HUES48 (cell line): ENCODE measurements at regions not wholly inside any gene's neighbourhood (a gene's known extent, or its start where the extent isn't known, plus 50 kb on each side); places are given as distances from the start of the nearest gene placed in this dataset.
"Not testable (repeated sequence)": the region's sequence is repeated elsewhere in the genome, so short reads cannot be mapped to it uniquely, and the experiment has no call there.

Experiments used
- H3K27ac ChIP-seq: one replicate; pipeline ENCODE4 v1.7.0; 2013; ENCODE audit warnings: low read depth, low read length, inconsistent platforms
- H3K27me3 ChIP-seq: 2 replicates; pipeline ENCODE4 v1.6.1; 2013; ENCODE audit warnings: mild to moderate bottlenecking, low read length; ENCODE audit not compliant: control insufficient read depth, insufficient read depth
- H3K36me3 ChIP-seq: 2 replicates; pipeline ENCODE4 v1.6.1; 2013; ENCODE audit warnings: low read length; ENCODE audit not compliant: control insufficient read depth, insufficient read depth
- H3K4me1 ChIP-seq: 2 replicates; pipeline ENCODE4 v1.6.1; 2013; ENCODE audit warnings: mild to moderate bottlenecking, low read length; ENCODE audit not compliant: control insufficient read depth, insufficient read depth
- H3K4me3 ChIP-seq: 2 replicates; pipeline ENCODE4 v1.5.1; 2013; ENCODE audit warnings: mild to moderate bottlenecking, low read depth, low read length
- H3K9ac ChIP-seq: 2 replicates; pipeline ENCODE4 v1.6.1; 2013; ENCODE audit warnings: mild to moderate bottlenecking, low read depth, low read length, moderate library complexity
- H3K9me3 ChIP-seq: 2 replicates; pipeline ENCODE4 v1.6.1; 2013; ENCODE audit warnings: low read length; ENCODE audit not compliant: control insufficient read depth, insufficient read depth

- H3K4me1 ChIP-seq, H3K4me3 ChIP-seq, H3K9ac ChIP-seq, H3K27ac ChIP-seq, H3K9me3 ChIP-seq, H3K27me3 ChIP-seq, H3K36me3 ChIP-seq: not testable (repeated sequence)
These were observed 166.0 kb downstream of the POTEG start for GRCh38 chr14:19268047-19268627.

GRCh38 chr14:19272235-19272634 lies 161.9 kb downstream of the POTEG start:
- not testable (repeated sequence) for H3K9me3 ChIP-seq, H3K4me1 ChIP-seq, H3K4me3 ChIP-seq, H3K27me3 ChIP-seq, H3K9ac ChIP-seq, H3K27ac ChIP-seq, H3K36me3 ChIP-seq

GRCh38 chr14:19289669-19290068 lies 144.5 kb downstream of the POTEG start:
- not testable (repeated sequence) for H3K9me3 ChIP-seq, H3K36me3 ChIP-seq, H3K4me3 ChIP-seq, H3K27me3 ChIP-seq, H3K9ac ChIP-seq, H3K4me1 ChIP-seq, H3K27ac ChIP-seq

- H3K27ac ChIP-seq, H3K36me3 ChIP-seq, H3K4me3 ChIP-seq, H3K27me3 ChIP-seq, H3K4me1 ChIP-seq, H3K9ac ChIP-seq, H3K9me3 ChIP-seq: not testable (repeated sequence)
These were observed 133.9 kb downstream of the POTEG start for GRCh38 chr14:19300243-19300642.

- not testable (repeated sequence) for H3K27ac ChIP-seq, H3K27me3 ChIP-seq, H3K9me3 ChIP-seq, H3K9ac ChIP-seq, H3K36me3 ChIP-seq, H3K4me3 ChIP-seq, H3K4me1 ChIP-seq
These were observed 133.3 kb downstream of the POTEG start for GRCh38 chr14:19300838-19301237.

GRCh38 chr14:19303844-19304243 lies 130.3 kb downstream of the POTEG start:
- H3K27ac ChIP-seq, H3K27me3 ChIP-seq, H3K9me3 ChIP-seq, H3K4me1 ChIP-seq, H3K36me3 ChIP-seq, H3K9ac ChIP-seq, H3K4me3 ChIP-seq: not testable (repeated sequence)

- H3K36me3 ChIP-seq, H3K27ac ChIP-seq, H3K4me1 ChIP-seq, H3K9ac ChIP-seq, H3K27me3 ChIP-seq, H3K9me3 ChIP-seq, H3K4me3 ChIP-seq: not testable (repeated sequence)
These were observed 129.7 kb downstream of the POTEG start for GRCh38 chr14:19304442-19304841.

GRCh38 chr14:19304918-19305317 lies 129.2 kb downstream of the POTEG start:
- H3K36me3 ChIP-seq, H3K27me3 ChIP-seq, H3K27ac ChIP-seq, H3K4me3 ChIP-seq, H3K4me1 ChIP-seq, H3K9ac ChIP-seq, H3K9me3 ChIP-seq: not testable (repeated sequence)

- H3K9ac ChIP-seq, H3K27ac ChIP-seq, H3K4me3 ChIP-seq, H3K36me3 ChIP-seq, H3K4me1 ChIP-seq, H3K27me3 ChIP-seq, H3K9me3 ChIP-seq: not testable (repeated sequence)
These were observed 128.4 kb downstream of the POTEG start for GRCh38 chr14:19305776-19306175.

GRCh38 chr14:19306405-19306804 lies 127.7 kb downstream of the POTEG start:
- H3K27ac ChIP-seq, H3K36me3 ChIP-seq, H3K4me1 ChIP-seq, H3K4me3 ChIP-seq, H3K9ac ChIP-seq, H3K27me3 ChIP-seq, H3K9me3 ChIP-seq: not testable (repeated sequence)

GRCh38 chr14:19311023-19311422 lies 123.1 kb downstream of the POTEG start:
- H3K4me3 ChIP-seq, H3K27me3 ChIP-seq, H3K36me3 ChIP-seq, H3K9ac ChIP-seq, H3K27ac ChIP-seq, H3K9me3 ChIP-seq, H3K4me1 ChIP-seq: not testable (repeated sequence)

GRCh38 chr14:19330678-19331077 lies 103.5 kb downstream of the POTEG start:
- H3K27me3 ChIP-seq, H3K4me1 ChIP-seq, H3K36me3 ChIP-seq, H3K27ac ChIP-seq, H3K4me3 ChIP-seq, H3K9ac ChIP-seq, H3K9me3 ChIP-seq: not testable (repeated sequence)
